ENCODE measurements at regions not wholly inside any gene's neighbourhood (a gene's known extent, or its start where the extent isn't known, plus 50 kb on each side); places are given as distances from the start of the nearest gene placed in this dataset.
A peak's percentile ranks its signal among the peaks of the same experiment; 100 is the strongest.
"Not testable (repeated sequence)": the region's sequence is repeated elsewhere in the genome, so short reads cannot be mapped to it uniquely, and the experiment has no call there.

DNA sequence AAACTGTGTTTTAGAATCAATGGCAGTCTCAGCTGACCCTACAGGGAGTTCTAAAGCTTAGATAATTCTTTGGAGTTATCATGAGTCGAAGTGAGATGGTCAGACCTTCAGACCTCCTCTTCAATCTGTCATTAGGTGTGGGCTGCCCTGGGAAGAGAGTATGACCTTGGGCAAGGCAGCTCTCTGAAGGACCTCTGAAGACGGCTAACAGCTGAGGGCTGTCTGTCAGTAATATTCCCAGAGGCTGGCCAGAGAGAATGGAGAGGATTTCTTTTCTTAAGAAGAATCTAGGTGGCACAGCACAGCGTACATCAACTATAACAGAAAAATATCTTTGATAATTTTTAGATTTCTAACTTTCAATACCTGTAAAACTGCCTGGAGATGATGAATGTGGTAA, 379.4 kb downstream of the ZNF674 start:
- DNase-seq (ENCODE audit: low spot score), result no peak

DNA sequence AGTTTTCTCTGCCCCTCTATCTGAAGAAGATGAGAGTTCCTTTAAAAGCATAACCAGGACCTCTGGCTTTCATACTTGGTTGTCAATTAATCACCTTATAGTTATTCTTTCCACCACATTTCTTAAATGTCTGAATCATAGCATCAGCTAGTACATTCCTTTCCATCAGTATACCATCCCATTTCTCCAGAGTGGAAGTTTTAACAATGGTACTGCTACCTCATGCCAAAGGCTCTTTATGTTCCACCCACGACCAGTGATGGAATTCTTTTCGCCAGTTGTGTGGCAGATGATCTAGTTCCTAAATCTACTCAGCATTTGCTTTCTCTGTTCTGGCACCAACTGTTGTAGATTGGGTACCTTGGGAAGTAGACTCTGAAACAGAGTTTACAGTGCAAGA, 379.8 kb downstream of the ZNF674 start:
- no peak for DNase-seq (ENCODE audit: low spot score)

DNA sequence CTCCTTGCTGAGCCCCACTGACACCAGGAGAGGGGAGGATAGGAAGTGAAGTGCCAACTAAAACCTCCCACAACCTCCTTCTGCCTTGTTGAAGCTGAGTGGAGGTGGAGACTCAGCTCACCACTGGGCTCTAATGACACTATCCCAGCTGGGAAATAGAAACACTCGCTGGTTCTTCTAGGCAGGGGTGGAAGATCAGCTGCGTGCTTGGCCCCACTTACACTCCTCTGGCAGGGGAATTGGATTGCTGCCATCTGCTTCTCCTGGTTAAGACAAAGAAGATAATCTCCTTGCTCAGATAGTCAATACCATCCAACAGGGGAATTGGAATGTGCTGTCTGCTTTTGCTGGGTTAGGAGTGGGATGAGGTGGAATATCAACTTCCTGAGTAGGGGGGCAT, 392.5 kb downstream of the ZNF674 start:
- DNase-seq (ENCODE audit: low spot score), result no peak

DNA sequence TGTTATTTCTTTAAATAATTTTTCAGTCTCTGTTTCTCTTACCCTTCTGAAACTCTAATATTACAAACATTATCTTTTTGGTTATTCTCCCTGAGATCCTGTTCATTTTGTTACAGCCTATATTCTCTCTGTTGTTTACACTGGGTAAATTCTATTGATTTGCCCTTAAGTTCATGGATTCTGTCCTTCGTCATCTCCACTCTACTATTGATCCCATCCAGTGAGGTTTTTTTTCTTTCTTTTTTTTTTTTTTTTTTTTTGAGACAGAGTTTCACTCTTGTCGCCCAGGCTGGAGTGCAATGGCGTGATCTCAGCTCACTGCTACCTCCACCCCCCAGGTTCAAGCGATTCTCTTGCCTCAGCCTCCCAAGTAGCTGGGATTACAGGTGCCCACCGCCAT, 393.9 kb downstream of the ZNF674 start:
- DNase-seq (ENCODE audit: low spot score), result not testable (repeated sequence)

DNA sequence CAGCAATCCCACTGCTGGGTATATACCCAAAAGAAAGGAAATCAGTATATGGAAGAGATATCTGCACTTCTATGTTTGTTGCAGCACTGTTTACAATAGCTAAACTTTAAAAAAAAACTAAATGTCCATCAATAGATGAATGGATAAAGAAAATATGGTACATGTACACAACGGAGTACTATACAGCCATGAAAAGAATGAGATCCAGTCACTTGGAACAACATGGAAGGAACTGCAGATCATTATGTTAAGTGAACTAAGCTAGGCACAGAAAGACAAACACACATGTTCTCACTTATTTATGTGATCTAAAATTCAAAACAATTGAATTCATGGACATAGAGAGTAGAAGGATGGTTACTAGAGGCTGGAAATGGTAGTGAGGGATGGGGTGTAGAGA, 400.7 kb downstream of the ZNF674 start:
- DNase-seq (ENCODE audit: low spot score), result no peak

DNA sequence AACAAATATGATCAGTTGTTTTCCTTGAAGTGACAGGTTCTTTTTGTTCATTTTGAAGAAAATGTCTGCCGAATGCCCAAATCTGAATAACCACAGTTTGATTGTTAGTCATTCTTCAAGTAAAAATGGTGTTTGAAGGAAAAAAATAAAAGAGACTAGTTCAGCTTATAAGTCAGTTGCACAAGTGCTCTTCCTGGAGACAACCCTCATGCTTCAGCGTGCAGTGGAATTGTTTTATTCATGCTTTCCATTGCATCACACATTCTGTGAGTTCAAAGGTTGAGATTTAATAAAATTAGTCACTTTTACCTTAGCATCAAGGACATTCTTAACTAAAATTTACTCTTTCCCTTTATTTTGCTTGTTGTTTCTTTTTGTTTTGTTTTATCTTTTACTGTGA, 404.9 kb downstream of the ZNF674 start:
- no peak for DNase-seq (ENCODE audit: low spot score)

DNA sequence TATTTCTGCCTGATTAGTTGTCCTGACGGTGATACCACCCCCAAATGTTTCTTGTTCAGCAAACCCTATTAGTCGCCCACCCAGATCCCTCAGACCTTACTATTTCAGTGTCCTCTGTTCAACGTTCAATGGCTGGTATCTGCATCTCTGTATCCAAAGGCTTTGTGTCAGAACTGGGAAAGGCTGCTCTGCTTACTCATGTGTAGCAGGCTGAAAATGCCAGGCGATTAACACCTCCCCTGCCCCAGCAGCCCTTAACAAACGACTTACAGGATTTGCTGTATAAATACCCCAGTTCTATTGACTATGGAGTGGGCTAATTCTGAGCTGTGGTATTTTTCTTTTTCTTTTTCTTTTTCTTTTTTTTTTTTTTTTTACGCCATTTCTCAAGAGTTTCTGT, 415.0 kb downstream of the ZNF674 start:
- DNase-seq (ENCODE audit: low spot score), result peak; percentile 11

DNA sequence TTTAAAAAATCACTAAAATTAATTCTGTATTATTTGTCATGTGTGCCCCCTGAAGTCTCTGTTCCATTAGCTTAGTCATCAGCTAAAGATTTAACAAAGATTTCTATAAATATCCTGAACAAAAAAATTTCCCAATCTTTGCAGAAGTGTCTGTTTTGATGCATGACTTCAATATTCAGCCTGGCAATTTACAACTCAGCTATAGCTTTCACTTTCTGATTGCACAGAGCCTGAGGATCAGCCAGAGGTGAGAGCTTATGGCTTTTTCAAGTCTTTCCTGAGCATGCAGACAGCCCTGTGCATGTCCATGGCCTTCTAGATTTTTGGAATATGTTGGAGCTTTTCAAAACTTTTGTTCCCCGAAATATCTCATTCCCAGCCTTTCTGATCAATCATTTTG, 420.1 kb downstream of the ZNF674 start:
- DNase-seq (ENCODE audit: low spot score), result no peak

DNA sequence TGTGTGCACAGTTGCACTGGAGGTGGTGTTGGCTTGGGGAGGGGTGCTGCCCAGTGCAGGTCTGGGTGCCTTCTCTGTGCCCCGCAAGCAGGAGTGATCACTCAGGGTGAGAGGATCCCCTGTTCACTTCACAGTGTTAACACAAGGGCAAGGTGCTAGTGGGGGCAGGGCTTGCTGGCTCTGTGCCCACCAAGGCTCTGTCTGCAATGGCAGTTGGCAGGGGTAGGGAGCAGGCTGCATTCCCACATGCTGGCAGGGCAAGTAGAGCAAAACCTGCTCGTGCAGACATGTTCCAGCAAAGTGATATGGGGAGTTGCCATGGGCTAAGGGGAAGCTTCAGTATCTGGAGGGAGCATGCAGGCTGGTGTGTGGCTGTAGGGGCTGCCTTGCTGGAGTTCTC, 428.0 kb downstream of the ZNF674 start:
- DNase-seq (ENCODE audit: low spot score), result no peak

DNA sequence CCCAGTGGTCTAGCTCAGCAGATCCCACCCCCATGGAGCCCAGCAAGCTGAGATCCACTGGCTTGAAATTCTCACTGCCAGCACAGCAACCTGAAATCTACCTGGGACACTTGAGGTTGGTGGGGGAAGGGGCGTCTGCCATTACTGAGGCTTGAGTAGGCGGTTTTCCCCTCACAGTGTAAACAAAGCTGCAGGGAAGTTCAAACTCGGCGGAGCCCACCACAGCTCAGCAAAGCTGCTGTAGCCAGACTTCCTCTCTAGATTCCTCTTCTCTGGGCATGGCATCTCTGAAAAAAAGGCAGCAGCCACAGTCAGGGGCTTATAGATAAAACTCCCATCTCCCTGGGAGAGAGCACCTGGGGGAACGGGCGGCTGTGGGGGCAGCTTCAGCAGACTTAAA, 457.9 kb downstream of the ZNF674 start:
- not testable (repeated sequence) for DNase-seq (ENCODE audit: low spot score)

DNA sequence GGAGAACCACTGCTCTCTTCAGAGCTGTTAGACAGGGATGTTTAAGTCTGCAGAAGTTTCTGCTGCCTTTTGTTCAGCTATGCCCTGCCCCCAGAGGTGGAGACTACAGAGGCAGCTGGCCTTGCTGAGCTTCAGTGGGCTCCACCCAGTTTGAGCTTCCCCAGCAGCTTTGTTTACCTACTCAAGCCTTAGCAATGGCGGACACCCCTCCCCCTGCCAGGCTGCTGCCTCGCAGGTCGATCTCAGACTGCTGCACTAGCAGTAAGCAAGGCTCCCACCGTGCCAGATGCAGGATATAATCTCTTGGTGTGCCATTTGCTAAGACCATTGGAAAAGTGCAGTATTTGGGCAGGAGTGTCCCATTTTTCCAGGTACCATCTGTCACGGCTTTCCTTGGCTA, 465.1 kb downstream of the ZNF674 start:
- DNase-seq (ENCODE audit: low spot score), result not testable (repeated sequence)

DNA sequence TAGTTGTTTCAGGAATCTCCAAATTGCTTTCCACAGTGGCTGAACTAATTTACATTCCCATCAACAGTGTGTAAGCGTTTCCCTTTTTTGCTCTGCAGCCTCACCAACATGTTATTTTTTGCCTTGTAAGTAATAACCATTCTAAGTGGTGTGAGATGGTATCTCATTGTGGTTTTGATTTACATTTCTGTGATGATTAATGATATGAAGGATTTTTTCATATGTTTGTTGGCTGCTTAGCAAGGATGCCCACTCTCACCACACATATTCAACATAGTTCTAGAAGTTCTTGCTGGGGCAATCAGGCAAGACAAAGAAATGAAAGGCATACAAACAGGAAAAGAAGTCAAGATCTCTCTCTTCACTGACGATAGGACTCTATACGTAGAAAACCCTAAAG, 472.4 kb downstream of the ZNF674 start:
- DNase-seq (ENCODE audit: low spot score), result no peak

DNA sequence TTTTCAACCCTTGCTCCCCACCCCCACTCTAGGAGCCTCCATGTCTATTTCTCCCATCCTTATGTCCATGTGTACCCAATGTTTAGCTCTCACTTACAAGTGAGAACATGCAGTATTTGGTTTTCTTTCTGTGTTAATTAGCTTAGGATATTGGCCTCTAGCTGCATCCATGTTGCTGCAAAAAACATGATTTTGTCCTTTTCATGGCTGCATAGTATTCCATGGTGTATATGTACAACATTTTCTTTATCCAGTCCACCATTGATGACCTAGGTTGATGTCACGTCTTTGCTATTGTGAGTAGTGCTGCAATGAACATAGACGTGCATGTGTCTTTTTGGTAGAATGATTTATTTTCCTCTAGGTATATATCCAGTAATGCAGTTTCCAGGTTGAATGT, 472.8 kb downstream of the ZNF674 start:
- DNase-seq (ENCODE audit: low spot score), result no peak

DNA sequence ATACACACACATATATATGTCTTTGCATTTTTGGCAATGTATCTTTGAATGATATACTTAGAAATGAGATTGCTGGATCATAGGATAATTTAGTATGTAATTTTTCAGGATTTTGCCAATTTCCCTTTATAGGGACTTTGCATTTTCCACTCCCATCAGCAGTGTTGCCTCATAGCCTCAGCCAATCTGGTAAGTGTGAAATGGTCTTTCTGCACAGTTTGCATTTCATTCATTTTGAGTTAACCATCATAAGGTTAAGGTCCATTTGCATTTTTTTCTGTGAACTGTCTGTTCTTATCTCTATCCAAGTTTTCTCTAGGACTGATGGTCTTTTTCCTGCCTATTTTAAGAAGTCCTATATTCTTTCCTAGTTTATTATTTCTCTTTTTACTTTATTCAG, 474.8 kb downstream of the ZNF674 start:
- no peak for DNase-seq (ENCODE audit: low spot score)

DNA sequence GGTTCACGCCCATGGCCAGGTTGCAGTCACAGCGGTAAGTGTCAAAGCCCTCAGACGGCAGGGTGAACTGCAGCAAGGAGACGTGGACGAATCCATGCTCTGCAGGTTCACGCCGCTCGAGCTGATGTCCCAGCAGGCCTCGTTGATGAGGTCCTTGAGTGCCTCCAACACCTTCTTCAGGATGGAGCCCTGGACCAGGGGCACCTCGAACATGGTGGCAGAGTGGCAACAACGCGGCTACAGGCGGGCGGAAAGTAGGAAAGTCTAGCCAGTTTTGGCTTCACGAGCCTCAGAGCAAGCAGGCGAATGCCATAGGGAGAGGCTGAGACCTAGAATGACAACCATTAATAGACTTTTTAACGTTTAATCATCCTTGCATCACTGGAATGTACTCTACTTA, 485.9 kb downstream of the ZNF674 start:
- no peak for DNase-seq (ENCODE audit: low spot score)

DNA sequence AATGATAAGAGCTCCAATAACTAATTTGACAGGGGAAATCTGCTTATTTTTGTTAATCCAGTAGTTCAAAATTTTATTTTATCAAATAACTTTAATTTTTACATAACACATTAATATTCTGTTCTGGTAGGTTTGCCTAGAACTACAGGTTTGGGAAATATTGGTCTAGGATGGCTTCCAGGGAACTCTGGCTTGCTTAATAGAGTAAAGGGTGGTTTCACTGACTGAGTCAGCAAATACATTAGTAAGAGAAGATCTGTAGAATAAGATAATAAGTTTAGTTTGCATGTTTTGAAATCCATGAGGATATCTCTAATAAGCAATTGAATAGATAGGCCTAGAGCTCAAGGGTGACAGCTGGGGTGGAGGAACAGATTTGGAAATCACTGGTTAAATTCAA, 500.7 kb downstream of the ZNF674 start:
- DNase-seq (ENCODE audit: low spot score), result no peak

DNA sequence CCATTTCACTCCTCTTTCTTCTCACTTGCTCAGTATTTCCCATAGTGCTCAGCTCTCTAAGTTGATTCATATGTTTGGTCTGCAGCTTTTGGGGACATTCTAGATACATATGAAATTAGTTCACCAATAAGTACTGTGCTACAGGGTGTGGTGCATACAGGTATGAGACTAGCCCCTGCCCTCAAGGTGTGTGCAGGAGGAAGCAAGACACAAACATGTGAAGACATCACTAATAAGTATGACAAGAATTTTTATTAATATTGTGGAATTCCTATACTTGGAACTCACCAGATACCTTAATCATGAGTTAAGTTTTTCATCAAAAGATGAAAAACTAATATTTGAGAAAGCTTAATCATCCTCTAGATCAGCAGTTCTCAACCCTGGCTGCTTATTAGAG, 505.2 kb downstream of the ZNF674 start:
- no peak for DNase-seq (ENCODE audit: low spot score)

DNA sequence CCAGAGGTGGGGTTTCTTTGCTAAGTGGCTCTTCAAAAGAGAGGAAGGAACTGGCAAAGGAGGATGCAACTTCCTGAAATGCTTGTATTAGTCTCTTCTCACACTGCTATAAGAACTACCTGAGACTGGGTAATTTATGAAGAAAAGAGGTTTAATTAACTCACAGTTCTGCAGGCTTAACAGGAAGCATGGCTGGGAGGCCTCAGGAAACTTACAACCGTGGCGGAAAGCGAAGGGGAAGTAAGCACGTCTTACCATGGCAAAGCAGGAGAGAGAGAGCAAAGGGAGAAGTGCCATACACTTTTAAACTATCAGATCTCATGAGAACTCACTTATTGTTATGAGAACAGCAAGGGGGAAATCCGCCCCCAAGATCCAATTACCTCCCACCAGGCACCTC, 505.7 kb downstream of the ZNF674 start:
- no peak for DNase-seq (ENCODE audit: low spot score)

DNA sequence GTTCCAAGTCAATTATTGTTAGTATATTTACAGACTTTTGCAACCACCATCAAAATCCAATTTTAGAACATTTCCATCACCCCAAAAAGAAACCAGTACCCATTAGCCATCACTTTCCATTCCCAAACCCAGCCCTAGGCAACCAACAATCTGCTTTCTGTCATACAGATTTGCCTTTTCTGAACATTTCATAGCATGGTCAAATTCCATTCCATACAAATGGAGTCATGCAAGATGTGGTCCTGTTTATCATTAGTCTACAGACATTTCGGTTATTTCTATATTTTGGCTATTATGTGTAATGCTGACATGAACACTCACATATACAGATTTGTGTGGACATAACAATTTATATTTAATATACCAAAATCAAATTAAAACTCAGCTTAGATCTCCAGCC, 508.7 kb downstream of the ZNF674 start:
- DNase-seq (ENCODE audit: low spot score), result no peak

DNA sequence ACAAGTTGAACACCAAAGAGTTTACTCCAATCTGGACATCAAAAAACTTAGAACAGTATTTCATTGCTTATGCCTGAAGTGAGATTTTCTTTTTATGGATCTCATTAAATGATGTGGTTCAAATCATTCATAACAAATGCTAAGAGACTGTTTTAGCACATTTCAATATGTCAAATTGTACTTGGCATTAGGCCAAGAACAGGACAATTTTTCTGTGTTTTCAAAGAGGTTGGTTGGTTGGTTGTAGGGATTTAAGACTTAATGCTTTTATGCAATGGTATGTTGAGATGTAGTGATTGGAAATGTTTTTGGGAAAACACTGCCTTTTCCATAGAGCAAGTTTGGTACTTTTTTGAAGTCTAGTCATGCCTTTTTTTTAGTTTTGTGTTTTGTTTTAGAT, 510.4 kb downstream of the ZNF674 start:
- peak; percentile 1 for DNase-seq (ENCODE audit: low spot score)

DNA sequence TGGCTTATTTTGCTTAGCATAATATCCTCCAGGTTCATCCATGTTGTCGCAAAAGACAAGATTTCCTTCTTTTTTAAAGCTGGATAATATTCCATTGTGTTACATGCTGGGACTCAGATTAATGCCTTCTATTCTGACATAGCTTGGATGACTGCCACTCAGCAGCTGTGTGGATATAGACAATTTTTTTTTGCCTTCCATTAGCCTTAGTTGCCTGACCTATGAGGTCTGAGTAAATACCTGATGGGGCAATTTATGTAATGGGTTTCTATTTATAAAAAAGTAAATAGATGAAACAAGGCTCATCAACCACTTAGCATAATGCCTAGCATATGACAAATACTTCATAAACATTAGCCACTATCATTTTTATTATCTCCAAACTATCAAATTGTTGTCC, 515.4 kb downstream of the ZNF674 start:
- DNase-seq (ENCODE audit: low spot score), result no peak

DNA sequence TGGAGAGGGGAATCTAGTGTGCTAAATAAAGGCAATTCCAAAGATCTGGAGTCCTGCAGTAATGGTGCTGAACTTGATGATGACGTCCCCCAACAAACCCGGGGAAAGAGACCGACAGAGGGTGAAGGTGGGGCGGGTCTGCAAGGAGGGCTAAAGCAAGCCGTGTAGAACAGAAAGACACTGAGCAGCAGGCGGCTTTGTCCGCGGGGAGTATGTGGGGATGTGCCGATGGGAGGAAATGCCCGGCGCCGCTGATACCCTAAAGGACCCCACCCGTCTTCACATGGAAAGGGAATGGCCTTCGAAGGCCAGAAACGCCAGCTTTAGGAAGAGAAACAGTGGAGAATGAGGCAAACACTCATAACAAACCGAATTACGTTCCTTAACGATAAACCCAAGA, 528.9 kb downstream of the ZNF674 start:
- DNase-seq (ENCODE audit: low spot score), result no peak

DNA sequence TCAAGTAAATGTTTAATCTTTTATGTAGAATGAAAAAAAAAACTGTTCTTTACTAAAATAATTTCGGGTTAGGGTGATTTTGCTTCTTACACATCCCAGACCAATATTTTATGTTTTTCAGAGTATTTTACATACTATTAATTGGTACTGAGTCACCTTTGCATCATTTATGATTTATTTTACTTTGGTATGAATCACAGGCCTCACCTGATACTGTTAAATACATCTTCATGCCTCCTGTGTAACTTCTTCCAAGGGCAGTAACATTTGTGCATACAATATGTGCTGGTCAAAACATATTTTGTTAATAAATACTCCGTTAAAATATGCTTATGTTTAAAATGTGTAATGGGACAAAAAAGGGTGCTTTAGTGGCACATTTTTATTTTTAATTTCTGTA, 529.6 kb downstream of the ZNF674 start:
- DNase-seq (ENCODE audit: low spot score), result no peak

DNA sequence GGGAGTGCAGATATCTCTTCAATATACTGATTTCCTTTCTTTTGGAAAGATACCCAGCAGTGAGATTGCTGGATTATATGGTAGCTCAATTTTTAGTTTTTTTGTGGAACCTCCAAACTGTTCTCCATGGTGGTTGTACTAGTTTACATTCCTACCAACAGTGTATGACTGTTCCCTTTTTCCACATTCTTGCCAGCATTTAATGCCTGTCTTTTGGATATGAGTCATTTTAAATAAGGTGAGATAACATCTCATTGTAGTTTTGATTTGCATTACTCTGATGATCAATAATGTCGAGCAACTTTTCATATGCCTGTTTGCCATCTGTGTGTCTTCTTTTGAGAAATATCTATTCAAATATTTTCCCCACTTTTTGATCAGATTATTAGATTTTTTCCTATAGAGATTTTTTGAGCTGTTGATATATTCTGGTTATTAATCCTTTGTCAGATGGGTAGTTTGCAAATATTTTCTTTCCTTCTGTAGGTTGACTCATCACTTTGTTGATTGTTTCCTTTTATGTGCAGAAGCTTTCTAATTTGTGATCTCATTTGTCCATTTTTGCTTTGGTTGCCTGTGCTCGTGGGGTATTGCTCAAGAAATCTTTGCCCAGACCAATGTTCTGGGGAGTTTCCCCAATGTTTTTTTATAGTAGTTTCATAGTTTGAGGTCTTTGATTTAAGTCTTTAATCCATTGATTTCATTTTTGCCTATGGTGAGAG, 552.7 kb downstream of the ZNF674 start:
- DNase-seq (ENCODE audit: low spot score), result no peak

DNA sequence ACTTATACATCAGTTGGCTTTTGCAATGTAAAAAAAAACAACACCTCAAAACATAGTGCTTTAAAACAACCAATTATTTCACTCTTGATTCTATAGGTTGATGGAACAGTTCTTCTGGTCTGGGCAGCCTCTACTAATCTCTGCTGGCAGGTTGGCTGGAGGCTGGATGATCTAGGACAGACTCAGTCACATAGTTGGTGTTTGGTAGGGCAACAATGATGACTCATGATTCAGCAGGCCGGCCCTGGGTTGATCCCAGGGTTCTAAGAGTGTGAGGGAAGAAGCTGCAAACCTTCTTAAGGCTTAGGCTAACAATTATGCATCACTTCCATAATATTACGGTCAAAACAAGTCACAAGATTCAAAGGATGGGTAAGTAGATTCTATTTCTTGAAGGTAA, 558.2 kb downstream of the ZNF674 start:
- no peak for DNase-seq (ENCODE audit: low spot score)
